ENCODE measurements at regions not wholly inside any gene's neighbourhood (a gene's known extent, or its start where the extent isn't known, plus 50 kb on each side); places are given as distances from the start of the nearest gene placed in this dataset.
"Not testable (repeated sequence)": the region's sequence is repeated elsewhere in the genome, so short reads cannot be mapped to it uniquely, and the experiment has no call there.

DNA sequence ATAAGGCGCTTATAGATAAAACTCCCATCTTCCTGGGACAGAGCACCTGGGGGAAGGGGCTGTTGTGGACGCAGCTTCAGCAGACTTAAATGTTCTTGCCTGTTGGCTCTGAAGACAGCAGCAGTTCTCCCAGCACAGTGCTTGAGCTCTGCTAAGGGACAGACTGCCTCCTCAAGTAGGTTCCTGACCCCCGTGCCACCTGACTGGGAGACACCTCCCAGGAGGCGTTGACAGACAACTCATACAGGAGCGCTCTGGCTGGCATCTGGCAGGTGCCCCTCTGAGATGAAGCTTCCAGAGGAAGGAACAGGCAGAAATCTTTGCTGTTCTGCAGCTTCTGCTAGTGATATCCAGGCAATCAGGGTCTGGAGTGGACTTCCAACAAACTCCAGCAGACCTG lies 383.1 kb upstream of the EMCN start:
- not testable (repeated sequence) for DNase-seq

DNA sequence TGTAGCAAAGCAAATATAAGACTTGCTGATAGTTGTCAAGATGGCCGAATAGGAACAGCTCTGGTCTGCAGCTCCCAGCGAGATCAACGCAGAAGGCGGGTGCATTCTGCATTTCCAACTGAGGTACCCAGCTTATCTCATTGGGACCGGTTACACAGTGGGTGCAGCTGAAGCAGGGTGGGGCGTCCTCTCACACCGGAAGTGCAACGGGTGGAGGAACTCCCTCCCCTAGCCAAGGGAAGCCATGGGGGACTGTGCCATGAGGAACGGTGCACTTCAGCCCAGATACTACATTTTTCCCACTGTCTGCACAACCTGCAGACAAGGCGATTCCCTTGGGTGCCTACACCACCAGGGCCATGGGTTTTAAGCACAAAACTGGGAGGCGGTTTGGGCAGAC lies 382.3 kb upstream of the EMCN start:
- no peak for DNase-seq

GRCh38 chr4:100898844-100899243 lies 381.0 kb upstream of the EMCN start:
- DNase-seq, result no peak

GRCh38 chr4:100895556-100896197 lies 377.9 kb upstream of the EMCN start:
- DNase-seq, result no peak

DNA sequence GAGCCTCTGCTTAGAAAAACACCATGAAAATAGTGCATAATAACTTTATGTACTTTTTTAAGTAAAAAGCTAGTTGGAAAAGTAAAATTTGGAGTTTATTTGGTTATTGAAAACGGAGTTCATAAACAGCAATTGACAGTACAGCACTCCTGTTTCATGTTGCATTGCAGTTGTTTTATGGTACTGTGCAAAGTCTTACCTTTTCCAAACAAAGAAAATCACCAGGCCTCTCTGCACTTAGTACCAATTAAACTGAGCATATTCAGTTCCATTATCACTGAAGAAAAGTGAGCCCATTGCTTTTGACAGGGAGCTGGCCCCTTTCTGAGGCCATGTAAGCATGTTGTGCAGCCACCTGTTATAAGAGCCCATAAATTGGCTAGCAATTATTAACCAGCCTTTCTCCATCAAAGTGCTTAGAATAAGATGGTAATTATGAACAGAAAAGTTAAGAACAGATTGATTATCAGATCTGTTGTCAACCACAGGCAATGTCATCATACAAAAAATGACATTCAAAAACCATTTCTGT lies 376.6 kb upstream of the EMCN start:
- no peak for DNase-seq

- no peak for DNase-seq
Measured at GRCh38 chr4:100891808-100892207, 374.0 kb upstream of the EMCN start.

DNA sequence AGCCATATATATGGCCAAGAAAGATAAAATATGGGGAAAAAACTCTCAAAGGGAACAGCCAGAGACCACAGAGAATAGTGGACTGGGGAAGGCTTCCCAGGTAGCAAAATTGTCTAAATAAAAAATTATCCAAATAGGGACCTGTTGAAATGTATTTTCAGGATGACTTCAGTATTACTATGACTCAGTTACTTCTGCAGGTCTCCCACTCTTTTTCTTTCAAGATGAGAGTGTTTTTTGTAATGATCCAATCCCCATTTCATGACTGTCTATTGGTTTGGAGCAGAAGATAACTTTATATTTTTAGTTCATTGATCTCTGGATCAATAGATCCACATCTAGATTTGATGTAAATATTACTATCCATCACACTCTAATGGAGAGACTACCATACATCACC lies 372.1 kb upstream of the EMCN start:
- no peak for DNase-seq

DNA sequence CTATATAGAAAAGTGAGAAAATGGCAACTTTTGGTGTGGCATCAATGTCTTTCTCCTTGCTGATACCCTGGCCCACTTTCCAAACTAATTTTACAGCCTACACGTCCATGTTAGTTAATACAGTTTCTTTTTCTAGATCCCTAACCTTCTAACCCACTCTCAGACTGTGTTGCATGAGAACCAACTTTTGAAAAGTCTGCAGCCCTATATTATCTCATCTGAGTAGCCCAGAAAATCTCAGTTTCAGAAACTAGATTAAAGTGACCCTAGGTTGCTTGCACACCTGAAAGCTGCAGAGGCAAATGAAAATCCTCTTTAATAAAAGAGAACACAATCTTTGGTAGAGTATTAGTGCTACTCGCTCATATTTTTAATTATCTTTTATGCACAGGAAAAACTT lies 371.6 kb upstream of the EMCN start:
- no peak for DNase-seq

DNA sequence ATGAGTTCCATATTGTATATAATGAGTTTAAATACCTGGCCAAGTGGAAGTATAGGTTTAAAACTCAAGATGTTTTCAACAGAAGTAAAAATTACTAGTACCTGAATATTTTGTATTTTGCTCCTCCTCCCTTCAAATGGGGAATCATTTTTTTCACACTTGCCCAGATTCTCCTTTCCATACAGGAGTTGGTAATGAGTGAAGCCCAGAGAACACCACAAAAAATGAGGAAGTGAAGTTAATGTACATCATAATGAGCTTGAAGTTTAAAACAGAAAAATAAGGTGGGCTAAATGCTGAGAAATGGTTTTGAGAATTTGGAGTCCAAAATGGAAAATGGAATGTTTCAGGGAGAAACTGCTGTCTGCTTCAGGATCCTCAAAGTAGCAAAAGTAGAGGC lies 364.8 kb upstream of the EMCN start:
- no peak for DNase-seq

DNA sequence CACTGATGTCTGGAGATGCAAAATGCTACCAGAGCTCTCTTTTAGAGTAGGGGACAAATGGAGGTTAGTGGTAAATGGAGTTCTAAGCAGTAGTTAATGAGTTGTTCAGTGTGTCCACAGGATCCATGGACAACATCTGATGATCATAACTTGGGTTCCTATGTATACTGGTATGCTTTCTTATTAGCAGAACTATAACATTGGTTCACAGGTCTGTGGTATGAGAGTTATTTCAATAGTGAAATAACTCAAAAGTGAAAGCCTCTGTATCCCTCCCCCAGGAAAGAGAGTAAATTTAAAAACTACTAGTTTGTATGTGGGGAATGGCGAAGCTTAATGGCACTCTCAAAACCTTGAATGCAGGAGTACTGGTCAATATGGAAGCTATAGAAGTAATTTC lies 363.5 kb upstream of the EMCN start:
- DNase-seq, result no peak

DNA sequence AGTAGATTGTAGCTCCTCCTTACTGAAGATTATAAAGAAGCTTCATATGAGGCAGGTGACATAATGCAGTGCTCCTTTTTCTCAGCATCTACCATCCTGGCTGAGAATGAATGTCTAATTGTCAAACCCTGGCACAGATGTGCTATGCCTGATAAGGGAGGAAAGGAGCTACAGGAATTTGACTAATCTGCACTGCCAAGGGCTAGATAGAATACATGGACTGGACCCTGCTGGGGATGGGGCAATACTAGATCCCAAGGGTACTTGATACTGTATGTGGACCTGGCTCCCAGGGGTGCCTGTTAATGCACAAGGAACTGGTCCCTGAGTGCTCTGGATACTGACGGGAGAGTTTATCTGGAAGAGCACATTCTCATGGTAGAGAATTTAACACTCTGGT lies 362.2 kb upstream of the EMCN start:
- no peak for DNase-seq

DNA sequence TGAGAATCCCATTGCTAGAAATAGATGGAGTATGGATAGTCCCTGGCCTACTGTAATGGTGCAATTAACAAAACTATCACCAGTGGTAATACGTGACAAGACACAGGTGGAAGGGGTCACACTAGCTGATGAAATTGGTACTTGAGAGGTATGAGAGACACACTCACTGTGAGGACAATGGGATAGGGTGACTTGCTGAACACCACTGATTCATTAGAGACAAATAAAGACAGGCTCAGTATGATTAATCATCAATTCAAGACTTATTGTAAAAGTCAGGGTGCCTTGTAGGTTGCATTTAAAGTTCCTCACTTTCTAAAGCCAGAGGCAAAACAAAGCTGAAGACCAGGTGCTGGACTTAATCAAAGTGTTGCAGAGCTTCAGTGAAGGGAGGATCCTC lies 361.6 kb upstream of the EMCN start:
- no peak for DNase-seq

DNA sequence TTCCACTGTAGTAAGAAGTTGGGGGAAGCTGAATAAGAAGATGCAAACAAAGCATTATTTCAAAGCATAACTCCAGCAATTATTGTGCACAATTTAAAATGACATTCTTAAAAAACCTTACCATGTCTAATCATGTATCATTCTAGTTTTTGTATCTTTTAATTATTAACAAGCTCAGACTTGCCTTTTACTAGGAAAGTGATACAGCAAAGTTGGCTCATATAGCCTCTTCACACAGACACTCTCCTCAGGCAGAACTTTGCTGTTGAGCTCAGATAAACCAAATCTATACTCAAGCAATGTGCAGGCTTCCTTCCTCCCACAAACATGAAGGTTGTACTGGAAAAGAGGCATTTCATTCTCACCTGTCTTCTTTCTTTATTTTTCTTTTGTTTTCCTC lies 358.7 kb upstream of the EMCN start:
- DNase-seq, result no peak

DNA sequence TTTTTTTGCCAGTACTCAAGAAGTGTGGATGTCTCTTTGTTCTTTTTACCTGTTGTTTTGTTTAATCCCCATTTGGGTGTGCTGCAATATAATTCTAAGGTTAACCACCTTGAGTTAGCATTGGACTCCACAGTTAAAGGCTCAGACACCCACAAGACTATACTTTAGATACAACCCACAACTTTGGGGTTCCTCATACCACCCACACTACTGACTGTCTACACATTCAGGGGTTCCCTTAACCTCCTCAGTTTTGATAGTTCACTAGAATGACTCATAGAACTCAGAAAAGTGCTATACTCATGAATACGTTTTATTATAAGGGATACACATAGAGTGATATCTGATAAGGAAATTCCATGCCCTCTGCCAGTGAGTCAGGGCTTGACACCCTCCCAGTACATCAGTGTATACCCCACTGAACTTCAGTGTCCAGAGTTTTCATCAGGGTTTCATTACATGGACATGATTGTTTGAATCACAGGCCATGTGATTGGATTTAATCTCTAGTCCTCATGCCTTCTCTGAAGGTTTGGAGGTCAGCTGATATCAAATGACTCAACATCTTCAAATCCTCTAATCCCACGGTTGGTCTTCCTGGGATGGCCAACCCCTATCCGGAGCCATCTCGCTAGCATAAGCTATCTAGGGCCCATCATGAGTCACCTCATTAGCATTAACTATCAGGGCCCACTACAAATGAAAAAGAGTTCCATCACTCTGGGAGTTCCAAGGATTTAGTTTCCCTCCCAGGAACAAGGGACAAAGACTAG lies 357.7 kb upstream of the EMCN start:
- DNase-seq, result no peak

DNA sequence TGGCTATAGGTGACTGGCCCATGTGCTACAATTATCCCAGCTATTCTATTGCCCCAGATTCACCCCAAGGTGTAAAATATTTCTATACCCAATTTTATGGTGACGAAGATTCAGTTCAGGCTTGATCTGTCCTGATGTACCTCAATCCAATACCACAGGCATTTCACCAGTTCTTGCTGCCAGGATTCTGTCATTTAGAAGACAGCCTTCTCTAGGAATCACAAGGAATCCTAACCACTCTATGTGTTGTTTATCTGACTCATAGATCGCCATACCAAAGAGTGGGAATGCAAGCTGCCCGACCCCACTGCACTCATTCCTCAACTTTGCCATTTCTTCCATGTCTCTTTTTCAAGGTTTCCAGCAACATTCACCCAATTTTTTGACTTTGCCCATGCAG lies 355.0 kb upstream of the EMCN start:
- DNase-seq, result no peak

GRCh38 chr4:100870940-100871772 lies 353.3 kb upstream of the EMCN start:
- no peak for DNase-seq

DNA sequence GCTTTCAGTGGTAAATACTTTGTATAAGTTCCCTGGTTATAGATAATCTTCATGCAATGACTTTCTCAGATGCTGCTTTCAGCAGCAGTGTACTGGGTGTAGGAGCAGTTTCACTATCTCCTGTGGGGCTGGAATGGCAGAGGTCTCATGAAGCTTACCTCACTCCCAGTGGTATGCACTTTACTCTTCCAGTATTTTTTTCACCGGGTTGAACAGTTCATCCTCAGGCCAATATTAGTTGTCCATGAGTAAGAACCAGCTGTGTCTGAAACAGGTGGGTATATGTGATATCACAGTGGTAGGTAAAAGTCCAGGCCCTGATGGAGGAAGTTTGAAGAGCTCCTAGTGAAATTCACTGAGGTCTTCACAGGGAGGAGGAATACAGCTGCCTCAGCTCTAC lies 351.5 kb upstream of the EMCN start:
- DNase-seq, result no peak

DNA sequence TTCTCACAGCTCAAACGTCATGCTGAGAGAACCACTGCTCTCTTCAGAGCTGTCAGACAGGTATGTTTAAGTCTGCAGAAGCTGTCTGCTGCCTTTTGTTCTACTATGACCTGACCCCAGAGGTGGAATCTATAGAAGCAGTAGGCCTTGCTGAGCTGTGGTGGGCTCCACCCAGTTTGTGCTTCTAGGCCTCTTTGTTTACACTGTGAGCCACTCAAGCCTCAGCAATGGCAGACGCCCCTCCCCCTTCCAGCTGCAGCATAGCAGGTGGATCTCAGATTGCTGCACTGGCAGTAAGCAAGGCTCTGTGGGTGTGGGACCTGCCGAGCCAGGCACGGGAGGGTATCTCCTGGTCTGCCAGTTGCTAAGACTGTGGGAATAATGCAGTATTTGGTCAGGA lies 350.5 kb upstream of the EMCN start:
- DNase-seq, result not testable (repeated sequence)

DNA sequence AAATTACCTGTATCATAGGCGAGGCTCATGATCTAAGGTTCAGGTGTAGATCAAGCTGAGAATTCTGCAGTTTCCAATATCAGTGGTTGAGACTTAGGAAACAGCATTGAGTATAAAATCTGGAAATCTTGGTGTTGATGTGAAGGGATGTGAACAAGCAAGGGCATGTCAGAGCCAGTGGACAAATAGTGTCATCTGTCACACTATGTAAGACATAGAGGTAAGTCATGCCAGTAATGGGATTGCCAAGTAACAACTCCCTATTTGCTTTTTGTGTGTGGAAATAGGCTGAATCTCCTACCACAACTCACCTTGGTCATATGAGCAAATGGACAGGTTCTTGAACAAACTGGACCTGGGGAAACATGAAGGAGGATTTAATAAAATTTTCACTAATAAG lies 334.5 kb upstream of the EMCN start:
- no peak for DNase-seq

DNA sequence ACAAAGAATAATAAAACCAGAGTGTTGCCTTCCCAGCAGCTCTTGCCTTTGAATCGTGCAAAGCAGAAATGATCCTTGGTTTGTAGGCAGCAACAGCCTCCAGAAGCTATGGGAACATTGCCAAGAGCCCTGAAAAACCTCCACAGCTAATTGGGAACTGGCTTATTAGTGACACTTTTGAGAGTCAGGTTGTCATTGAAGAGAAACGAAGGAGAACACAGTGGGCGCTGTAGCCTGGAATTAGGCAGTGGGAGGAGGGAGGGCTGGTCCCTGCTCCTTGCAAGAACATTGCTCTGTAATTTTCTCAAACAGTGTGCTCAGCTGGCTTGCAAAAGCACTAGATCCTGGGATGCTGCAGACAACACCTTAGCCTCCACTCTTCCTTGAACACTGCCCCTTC lies 331.5 kb upstream of the EMCN start:
- no peak for DNase-seq

- DNase-seq, result peak; percentile 13
Measured at GRCh38 chr4:100848841-100849240, 331.0 kb upstream of the EMCN start.

DNA sequence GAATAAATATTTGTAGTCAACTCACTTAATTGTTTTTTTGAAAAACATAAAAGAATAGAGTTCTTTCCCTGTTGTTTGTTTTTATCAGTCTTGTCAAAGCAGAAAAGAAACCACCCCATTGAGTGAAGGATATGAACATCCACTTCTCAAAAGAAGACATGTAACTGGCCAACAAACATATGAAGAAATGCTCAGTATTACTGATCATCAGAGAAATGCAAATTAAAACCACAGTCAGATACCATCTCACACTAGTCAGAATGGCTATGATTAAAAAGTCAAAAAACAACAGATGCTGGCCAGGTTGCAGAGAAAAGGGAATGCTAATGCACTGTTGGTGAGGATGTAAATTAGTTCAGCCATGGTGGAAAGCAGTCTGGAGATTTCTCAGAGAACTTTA lies 326.1 kb upstream of the EMCN start:
- DNase-seq, result no peak

DNA sequence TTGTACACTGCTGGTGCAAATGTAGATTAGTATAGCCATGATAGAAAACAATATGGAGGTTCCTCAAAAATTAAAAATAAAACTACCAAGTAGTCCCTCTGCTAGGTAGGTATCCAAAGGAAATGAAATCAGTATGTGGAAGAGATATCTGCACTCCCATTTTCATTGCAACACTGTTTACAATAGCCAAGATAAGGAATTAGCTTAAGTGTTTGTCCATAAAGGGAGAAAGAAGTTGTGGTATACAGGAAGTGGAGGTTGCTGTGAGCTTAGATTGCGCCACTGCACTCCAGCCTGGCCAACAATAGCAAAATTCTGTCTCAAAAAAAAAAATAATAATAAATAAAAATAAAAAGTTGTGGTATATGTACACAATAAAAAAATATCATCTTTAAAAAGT lies 325.0 kb upstream of the EMCN start:
- no peak for DNase-seq

DNA sequence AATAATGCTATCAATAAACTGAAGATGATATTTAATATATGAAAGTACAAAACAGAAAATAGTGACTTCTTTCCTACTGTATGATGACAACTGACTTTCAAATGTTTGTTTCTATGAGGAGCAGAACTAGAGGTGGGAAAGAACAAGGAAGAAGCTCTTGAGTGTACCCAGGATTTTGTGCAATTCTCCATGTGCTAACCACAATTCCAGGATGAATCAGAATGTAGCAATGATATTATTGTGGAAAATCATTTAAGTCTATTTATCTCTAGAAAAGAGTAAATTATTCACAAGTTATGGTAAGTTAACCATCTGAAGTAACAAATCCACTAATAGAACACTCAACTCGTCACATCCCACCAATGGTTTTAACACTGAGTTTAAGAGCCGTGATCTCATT lies 324.1 kb upstream of the EMCN start:
- no peak for DNase-seq
